Endometrial microvascular endothelial cells (primary cell): ENCODE measurements at regions not wholly inside any gene's neighbourhood (a gene's known extent, or its start where the extent isn't known, plus 50 kb on each side); places are given as distances from the start of the nearest gene placed in this dataset.
"Not testable (repeated sequence)": the region's sequence is repeated elsewhere in the genome, so short reads cannot be mapped to it uniquely, and the experiment has no call there.

Experiments
- in situ Hi-C: cut with HindIII; loops from 2 replicates; pipeline ENCODE4 v1.10.0; 2017; ENCODE audit warnings: low sequenced_read_pairs, low pct_unique_long_range_greater_than_20kb; ENCODE audit errors: inconsistent ontology term

DNA sequence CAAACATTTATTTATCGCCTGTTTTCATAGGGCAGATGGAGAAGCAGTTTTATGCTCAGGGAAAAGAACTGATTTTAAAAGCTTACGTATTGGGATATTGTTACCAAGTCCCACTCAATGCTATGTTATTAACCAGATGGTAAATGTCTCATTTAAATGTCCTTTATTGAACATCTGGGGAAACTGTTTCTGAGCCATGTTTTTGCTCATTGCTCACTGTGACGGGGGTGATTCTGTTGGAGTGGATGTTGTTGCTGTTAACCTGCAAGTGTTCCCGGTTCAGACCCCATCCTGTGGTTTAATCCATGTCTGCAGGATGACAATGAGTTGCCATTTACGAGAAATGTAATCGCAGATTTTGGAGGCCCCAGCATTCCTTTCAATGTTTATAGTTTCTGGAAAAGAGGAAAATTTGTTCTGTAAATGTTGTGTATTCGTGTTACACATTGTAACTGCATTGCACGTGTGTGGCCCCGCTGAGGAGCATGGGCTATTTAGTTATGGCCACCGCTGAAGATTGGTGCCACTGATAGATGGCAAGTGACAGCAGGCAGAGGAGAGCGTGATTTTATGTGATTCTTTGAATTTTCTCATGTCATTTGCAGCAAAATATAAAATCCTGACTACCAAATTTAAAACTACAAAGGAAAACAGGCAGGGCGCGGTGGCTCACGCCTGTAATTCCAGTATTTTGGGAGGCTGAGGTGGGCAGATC lies 174.8 kb upstream of the COPS8 start:
- in situ Hi-C loops = no loop called here

DNA sequence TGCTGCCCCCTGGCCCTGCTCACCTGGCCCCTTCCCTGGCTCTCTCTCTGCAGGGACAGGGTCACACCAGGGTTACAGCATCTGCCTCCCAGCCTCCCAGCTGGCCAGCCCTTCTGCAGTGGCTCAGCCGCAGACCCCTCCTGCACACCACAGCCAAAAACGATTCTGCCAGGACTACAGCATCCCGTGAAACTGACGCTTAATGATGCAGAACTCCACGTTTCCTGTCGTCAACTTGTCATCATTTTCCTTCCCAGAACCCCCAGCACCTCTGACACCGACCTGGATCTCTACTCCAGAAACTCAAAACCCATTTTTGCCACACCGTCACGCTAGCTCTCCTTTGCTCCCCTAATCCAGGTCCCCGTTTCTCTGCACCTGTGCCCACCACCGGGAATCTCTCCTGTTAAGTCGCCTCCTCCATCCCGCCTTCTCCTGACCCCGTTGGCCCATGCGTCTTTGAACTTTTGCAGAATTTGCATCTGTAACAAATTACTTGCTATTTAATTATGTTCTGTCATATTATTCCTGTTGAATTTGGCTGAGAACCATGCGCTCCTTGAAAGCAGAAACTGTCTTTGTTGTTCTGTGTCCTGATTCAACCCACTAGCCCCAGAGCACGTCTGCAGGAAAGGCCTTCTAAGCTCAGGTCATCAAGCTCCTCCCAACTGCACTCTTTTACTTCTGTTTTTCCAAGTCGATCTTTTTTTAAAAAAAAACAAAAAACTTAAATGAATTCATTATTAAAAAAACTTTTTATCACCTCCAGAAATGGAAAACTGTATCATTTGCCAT lies 173.2 kb upstream of the COPS8 start:
- in situ Hi-C loops = no loop called here

GRCh38 chr2:236915186-236915585 lies 170.5 kb upstream of the COPS8 start:
- in situ Hi-C loops = no loop called here

GRCh38 chr2:236915726-236916125 lies 170.0 kb upstream of the COPS8 start:
- in situ Hi-C loops = no loop called here

DNA sequence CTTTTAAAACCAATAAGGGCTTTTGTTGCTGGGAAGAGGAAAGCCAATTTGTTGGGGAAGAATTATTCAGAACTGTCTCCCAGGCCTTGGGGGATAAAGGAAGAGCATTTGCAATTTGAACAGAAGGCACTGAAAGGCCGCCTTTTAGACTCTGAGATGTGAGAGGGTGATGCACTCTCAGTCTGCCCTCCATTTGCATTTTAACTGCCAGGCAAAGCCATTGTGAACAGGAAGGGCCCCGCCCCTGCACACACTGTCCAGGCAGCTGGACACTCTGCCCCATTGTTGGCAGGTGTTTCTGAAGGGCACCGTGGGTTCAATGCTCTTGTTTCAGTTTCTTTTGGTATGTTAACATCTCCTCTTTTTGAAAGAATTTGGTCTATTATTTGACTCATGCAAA lies 169.5 kb upstream of the COPS8 start:
- in situ Hi-C loops = no loop called here

DNA sequence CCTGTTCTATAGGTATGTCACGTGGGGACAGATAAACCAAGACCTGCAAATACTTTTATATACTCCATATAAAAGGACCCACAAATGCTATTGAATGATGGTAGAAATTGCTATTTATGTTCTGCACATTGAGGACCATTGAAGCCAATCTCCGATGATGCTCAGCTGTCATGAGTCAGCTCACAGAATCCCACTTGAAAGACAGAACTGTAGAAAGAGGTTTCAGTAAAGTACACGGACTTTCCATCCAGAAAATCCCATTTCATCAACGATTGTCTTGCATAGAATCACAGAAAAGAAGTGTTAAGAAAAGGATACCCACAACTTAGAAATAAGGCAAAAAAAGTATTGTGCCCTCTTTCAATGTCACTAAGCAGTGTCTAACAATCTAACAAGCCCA lies 169.0 kb upstream of the COPS8 start:
- in situ Hi-C loops = no loop called here

GRCh38 chr2:236917164-236917563 lies 168.5 kb upstream of the COPS8 start:
- in situ Hi-C loops = no loop called here

GRCh38 chr2:236918545-236918944 lies 167.1 kb upstream of the COPS8 start:
- in situ Hi-C loops = no loop called here

DNA sequence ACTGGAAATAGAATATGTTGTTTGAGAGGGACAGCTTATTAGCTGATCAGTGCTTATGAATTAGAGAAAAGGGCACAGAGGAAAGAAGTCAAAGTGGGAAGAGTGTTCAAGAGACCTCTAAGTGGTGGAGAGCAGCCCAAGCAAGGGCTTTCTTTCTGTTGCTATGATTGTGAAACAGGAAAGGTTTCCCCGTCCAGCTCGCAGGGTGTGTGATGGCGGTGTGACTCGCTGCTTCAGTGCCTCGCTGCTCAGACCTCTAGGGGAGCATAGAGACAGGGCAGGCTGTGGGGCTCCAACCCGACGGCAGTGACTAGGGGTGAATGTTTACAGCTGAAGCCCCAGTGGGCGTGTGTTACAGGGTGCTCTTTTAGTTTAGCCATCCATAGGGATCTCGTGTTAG lies 166.5 kb upstream of the COPS8 start:
- in situ Hi-C loops = no loop called here

DNA sequence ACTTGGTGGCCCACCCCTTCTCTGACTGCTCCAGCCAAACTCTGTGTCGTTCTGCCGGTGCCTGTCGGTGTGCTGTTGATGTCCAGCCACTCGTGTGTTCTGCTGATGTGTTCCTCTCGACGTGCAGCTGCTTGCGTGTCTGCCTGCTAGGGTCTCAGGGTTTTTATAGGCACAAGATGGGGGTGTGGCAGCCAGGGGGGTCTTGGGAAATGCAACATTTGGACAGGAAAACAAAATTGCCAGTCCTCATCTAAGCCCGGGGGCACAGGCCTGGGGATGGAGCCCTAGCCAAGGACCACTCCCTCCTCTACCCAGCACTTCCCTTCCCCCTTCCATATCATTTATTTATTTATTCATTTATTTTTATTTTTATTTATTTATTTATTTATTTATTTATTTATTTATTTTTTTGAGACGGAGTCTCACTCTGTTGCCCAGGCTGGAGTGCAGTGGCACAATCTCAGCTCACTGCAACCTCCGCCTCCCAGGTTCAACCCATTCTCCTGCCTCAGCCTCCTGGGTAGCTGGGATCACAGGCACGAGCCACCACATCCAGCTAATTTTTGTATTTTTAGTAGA lies 165.8 kb upstream of the COPS8 start:
- in situ Hi-C loops = not testable (repeated sequence)

DNA sequence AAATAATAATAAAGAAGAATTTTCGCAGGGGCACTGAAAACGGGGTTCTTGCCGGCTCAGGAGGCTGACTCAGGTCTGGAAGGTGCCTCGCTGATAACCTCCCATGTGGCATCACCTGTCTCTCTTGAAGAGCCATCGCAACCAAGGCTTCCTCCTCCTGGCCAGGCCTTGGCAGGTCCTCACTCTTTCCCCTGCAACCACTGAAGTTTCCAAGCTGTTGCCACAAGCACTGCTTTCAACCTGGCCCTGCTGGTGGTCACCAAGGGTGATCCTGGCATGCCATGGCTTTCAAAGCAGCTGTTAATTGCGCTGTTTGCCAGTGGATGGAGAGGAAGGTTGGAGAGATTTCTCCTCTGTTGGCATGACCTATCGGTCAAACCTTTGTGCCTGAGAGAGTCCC lies 163.6 kb upstream of the COPS8 start:
- in situ Hi-C loops = no loop called here

DNA sequence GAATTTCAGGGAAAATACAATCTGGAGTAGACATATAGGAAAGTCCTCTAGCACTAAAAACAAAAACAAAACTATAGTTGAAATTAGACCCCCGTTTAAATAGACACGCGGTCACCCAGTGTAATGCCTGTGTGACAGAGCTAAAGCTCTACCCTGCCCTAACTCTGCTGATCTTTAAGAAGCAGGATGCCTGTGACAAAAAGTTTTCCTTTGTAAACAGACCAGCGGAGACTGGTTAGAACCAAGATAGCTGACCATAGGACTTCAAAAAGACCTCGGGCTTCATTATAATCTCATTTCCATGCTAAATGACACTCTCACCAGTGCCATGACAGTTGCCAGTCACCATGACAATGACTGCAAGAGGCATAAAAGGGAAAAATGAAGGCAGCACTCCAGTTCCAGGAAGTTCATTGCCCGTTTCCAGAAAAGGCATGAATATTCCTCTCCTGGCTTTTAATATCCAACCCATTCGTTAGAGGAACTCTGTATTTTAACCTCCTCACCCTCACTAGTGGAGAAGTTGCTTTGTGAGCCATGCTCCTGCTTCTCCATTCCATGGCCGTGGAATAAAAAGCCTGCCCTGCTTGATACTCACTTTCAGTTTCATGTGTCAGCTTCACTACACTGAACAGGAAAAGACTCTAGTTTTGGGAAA lies 157.2 kb upstream of the COPS8 start:
- in situ Hi-C loops = no loop called here

DNA sequence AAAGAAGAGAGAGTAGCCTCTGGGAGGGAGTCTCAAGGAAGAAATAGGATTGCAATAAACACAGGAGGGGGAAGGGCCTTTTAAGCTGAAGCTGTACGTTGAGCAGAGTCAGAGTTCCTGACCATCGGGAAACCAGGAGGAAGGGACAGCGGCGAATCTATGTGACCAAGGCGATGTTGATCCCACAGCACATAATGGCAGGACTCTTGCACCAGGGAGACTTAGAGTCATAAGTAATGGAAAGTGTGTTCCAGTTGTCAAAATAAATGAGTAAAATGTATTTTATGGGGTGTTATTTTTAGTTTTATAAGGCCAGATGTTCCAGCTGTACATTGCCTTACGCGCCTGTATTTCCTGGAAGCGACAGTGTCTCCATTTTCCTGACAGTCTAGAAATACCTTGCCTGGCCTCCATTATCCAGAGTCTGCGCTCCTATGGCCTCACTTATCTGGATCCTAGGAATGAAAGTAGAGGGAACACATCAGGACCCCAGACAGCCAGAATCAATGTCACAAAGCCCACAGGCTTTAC lies 152.8 kb upstream of the COPS8 start:
- in situ Hi-C loops = no loop called here

GRCh38 chr2:236934166-236934565 lies 151.5 kb upstream of the COPS8 start:
- in situ Hi-C loops = no loop called here

- in situ Hi-C loops = no loop called here
Observed at GRCh38 chr2:236934656-236935055, 151.0 kb upstream of the COPS8 start.

DNA sequence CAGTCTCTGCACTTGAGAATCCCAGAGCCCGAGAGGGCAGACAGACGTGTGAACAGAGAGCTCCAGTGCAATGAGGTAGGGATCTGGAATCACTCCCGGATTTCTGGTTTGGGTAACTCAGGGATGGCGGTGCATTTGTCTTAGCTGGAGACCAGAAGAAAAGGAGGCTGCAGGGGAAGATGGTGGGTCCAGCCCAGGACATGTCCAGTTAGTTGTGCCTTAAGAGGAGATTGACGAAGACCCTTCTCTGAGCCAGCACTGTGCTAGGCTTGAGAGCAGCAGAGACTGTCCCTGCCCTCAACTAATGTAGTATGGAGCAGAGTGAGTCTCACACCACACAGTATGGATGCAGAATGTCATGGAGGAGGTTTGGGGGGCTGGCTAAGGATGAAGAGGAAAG lies 150.6 kb upstream of the COPS8 start:
- in situ Hi-C loops = no loop called here

DNA sequence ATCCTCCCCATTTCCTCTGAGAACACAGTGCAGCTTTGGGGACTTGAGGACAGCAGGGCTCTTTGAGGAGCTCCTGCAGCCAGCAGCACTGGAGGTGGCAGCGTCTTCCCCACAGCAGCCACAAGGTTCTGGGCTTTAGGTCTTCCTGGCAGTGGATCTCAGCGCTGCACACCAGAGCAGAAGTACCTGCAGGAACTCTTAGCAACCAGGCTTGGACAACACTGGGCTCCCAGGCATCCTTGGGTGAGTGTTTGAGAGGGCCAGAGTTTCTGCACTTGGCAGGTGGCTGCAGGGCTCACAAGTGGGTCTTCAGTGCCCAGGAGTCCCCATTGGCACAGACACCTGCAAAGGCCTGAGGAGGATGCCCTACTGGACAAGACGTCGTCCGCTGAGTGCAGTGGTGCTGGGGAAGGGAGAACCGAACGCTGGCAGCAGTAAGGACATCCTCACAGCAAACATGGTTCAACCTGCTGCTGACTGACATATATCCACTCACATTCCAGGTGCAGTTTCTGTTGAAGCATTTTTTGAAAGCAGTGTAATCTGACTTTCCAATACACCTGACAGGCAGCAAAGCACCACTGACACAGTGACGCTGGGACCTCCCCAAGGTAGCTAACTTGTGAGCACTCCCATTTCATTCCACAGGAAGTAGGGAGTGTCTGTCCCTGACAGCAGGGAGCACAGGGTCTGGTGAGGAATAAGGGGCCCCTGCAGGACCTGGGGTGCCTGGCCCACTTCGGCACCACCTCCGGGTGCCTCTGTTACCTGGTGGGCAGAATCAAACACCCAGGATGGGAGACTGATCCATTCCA lies 149.9 kb upstream of the COPS8 start:
- in situ Hi-C loops = no loop called here

DNA sequence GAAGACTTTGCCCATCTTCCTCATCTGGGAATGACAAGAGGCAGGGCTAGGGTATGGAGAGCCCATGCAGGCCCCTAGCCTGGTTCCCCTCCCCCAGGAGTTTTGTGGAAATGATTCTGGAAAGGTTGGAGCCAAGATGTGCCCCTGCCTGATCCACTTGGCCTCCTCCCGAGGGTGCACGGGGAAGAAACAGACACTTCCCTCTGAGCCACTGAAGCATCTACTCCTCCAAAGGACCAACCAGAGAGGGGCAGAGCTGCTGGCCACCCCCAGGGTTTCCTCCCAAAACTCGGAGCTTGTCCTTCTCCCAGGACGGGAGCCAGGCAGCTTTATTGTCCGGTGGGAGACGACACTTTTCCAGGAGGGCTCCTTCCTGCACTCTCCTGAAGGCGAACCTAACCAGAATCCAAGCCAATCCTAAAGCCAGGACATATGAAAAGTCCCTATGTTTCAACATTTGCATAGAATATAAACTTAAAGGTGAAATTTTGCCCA lies 149.2 kb upstream of the COPS8 start:
- in situ Hi-C loops = no loop called here

- in situ Hi-C loops = no loop called here
Observed at GRCh38 chr2:236938126-236938525, 147.6 kb upstream of the COPS8 start.
